ENCODE measurements at regions not wholly inside any gene's neighbourhood (a gene's known extent, or its start where the extent isn't known, plus 50 kb on each side); places are given as distances from the start of the nearest gene placed in this dataset.

GRCh38 chr11:129695571-129696308, 119.9 kb upstream of the TMEM45B start:
- peak; percentile 65 for DNase-seq
- H3K27me3 ChIP-seq (ENCODE audit: control insufficient read depth, insufficient read depth, low read length), result peaks cover 11% of the 10 kb centered on the region
- H3K4me1 ChIP-seq (ENCODE audit: control insufficient read depth, insufficient read depth, low read length), result peaks cover 5% of the 10 kb centered on the region
- H3K9me3 ChIP-seq (replicated peaks; ENCODE audit: control insufficient read depth, low read depth, low read length), result no peaks in the 10 kb centered on the region
- no peak overlapping the region for H3K27ac ChIP-seq (ENCODE audit: low read length)
- WGBS (ENCODE audit: insufficient coverage), result 2% methylated on average over 15 of the region's 25 CpGs
- H3K36me3 ChIP-seq (ENCODE audit: control insufficient read depth, insufficient read depth, low read length), result no peaks in the 10 kb centered on the region
- peak overlapping the region; percentile 50 for H3K4me3 ChIP-seq (ENCODE audit: low read length)

- Histone ChIP-seq H3K4me3 (ENCODE audit: low read length) (no peak overlapping the region), H3K27ac (ENCODE audit: low read length) (no peak overlapping the region), H3K36me3 (ENCODE audit: control insufficient read depth, insufficient read depth, low read length) (no peaks in the 10 kb centered on the region), H3K4me1 (ENCODE audit: control insufficient read depth, insufficient read depth, low read length) (peaks cover 5% of the 10 kb centered on the region), H3K9me3 (replicated peaks; ENCODE audit: control insufficient read depth, low read depth, low read length) (no peaks in the 10 kb centered on the region), H3K27me3 (ENCODE audit: control insufficient read depth, insufficient read depth, low read length) (peaks cover 11% of the 10 kb centered on the region)
- WGBS (ENCODE audit: insufficient coverage), result 48% methylated on average over 6 of the region's 13 CpGs
- DNase-seq, result no peak
These were observed 119.2 kb upstream of the TMEM45B start for GRCh38 chr11:129696309-129696989.

DNA sequence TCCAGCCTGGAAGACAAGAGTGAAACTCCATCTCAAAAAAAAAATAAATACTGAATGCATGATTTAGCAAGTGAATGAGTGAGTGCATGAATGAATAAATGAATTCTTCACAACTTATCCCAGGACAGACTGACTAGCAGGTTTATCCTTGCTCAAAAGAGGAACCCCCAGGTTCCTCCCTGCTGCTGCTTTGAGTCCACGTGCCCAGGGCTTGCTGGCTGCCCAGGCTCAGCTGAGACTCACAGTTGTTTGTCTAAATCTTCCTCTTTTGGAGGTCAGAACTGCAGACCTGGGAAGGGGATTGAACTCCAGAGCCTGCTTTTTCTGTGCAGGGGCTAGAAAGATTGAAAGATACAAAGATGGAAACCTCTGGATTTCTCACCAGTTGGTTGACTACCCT, 117.4 kb upstream of the TMEM45B start:
- WGBS (ENCODE audit: insufficient coverage), result 57% methylated on average over 1 of the region's 1 CpG
- peaks cover 11% of the 10 kb centered on the region for H3K27me3 ChIP-seq (ENCODE audit: control insufficient read depth, insufficient read depth, low read length)

DNA sequence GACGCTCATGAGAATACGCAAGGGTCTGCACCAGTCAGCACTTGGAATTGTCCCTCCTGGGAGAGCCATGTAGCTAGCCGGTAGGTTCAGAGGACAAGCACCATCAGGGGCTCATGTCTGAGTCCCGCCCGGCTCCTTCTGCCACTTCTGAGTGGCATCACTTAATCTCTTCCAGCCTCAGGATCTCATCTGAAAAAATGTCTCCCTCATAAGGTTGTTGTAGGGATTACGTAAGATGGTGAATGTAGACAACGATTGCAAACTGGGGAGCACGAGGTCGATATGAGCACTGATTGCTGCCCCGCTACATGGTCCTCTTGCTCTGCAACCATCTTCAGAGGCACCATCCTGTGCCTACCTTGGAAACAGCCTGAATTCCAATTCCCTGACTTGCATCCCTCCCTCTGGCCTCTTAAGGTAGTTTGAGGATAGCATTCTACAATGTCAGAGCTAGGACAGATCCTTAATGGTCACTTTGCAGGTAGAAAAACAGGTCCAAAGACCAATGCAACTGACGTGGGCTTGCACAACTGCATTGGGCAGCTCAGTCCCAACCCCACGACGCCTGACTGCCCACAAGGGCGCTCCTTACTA, 115.8 kb upstream of the TMEM45B start:
- Histone ChIP-seq H3K27ac (ENCODE audit: low read length) (no peak overlapping the region), H3K9me3 (replicated peaks; ENCODE audit: control insufficient read depth, low read depth, low read length) (no peaks in the 10 kb centered on the region), H3K4me1 (ENCODE audit: control insufficient read depth, insufficient read depth, low read length) (peaks cover 5% of the 10 kb centered on the region), H3K36me3 (ENCODE audit: control insufficient read depth, insufficient read depth, low read length) (no peaks in the 10 kb centered on the region), H3K4me3 (ENCODE audit: low read length) (no peak overlapping the region), H3K27me3 (ENCODE audit: control insufficient read depth, insufficient read depth, low read length) (peaks cover 11% of the 10 kb centered on the region)
- DNase-seq, result no peak
- WGBS (ENCODE audit: insufficient coverage), result 85% methylated on average over 10 of the region's 14 CpGs

More for the DNA sequence above, 117.4 kb upstream of the TMEM45B start:
- no peak for DNase-seq
- no peak overlapping the region for H3K27ac ChIP-seq (ENCODE audit: low read length)
- H3K36me3 ChIP-seq (ENCODE audit: control insufficient read depth, insufficient read depth, low read length), result no peaks in the 10 kb centered on the region
- H3K4me3 ChIP-seq (ENCODE audit: low read length), result no peak overlapping the region
- H3K9me3 ChIP-seq (replicated peaks; ENCODE audit: control insufficient read depth, low read depth, low read length), result no peaks in the 10 kb centered on the region
- H3K4me1 ChIP-seq (ENCODE audit: control insufficient read depth, insufficient read depth, low read length), result peaks cover 5% of the 10 kb centered on the region

- Histone ChIP-seq H3K36me3 (ENCODE audit: control insufficient read depth, insufficient read depth, low read length) (no peaks in the 10 kb centered on the region), H3K4me3 (ENCODE audit: low read length) (no peak overlapping the region)
These were observed 114.9 kb upstream of the TMEM45B start for GRCh38 chr11:129700701-129701100.

DNA sequence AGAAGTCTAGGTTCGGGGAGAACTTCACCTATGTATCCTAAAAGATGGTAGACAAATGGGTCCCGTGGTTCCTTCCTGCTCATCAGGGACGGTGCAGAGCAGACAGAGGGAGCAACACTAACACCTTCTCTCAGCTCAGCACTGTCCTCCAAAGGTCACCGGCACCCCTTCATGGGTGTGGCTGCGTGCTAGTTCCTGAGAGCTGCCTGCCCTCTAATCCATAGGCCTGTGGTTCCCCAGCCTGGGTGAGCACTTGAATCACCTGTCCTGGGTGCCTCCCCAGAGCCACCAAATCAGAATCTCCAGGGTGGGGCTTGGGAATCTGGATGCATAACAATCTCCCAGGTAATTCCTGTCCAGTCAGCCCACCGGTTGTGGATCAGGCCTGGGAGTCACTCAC, 113.9 kb upstream of the TMEM45B start:
- H3K4me1 ChIP-seq (ENCODE audit: control insufficient read depth, insufficient read depth, low read length), result no peaks in the 10 kb centered on the region
- no peak for DNase-seq
- H3K4me3 ChIP-seq (ENCODE audit: low read length), result no peak overlapping the region
- H3K9me3 ChIP-seq (replicated peaks; ENCODE audit: control insufficient read depth, low read depth, low read length), result no peaks in the 10 kb centered on the region
- peaks cover 7% of the 10 kb centered on the region for H3K27me3 ChIP-seq (ENCODE audit: control insufficient read depth, insufficient read depth, low read length)
- H3K36me3 ChIP-seq (ENCODE audit: control insufficient read depth, insufficient read depth, low read length), result no peaks in the 10 kb centered on the region
- 86% methylated on average over 5 of the region's 6 CpGs for WGBS (ENCODE audit: insufficient coverage)
- H3K27ac ChIP-seq (ENCODE audit: low read length), result no peak overlapping the region

More at GRCh38 chr11:129700701-129701100, 114.9 kb upstream of the TMEM45B start:
- no peaks in the 10 kb centered on the region for H3K9me3 ChIP-seq (replicated peaks; ENCODE audit: control insufficient read depth, low read depth, low read length)
- no peak for DNase-seq
- WGBS (ENCODE audit: insufficient coverage), result 80% methylated on average over 2 of the region's 3 CpGs
- peaks cover 11% of the 10 kb centered on the region for H3K27me3 ChIP-seq (ENCODE audit: control insufficient read depth, insufficient read depth, low read length)
- peaks cover 3% of the 10 kb centered on the region for H3K4me1 ChIP-seq (ENCODE audit: control insufficient read depth, insufficient read depth, low read length)
- H3K27ac ChIP-seq (ENCODE audit: low read length), result no peak overlapping the region

- Histone ChIP-seq H3K9me3 (replicated peaks; ENCODE audit: control insufficient read depth, low read depth, low read length) (no peaks in the 10 kb centered on the region), H3K27me3 (ENCODE audit: control insufficient read depth, insufficient read depth, low read length) (peaks cover 4% of the 10 kb centered on the region), H3K27ac (ENCODE audit: low read length) (no peak overlapping the region), H3K4me3 (ENCODE audit: low read length) (no peak overlapping the region), H3K36me3 (ENCODE audit: control insufficient read depth, insufficient read depth, low read length) (no peaks in the 10 kb centered on the region), H3K4me1 (ENCODE audit: control insufficient read depth, insufficient read depth, low read length) (no peaks in the 10 kb centered on the region)
- DNase-seq, result no peak
- 88% methylated on average over 9 of the region's 14 CpGs for WGBS (ENCODE audit: insufficient coverage)
These were observed 112.9 kb upstream of the TMEM45B start for GRCh38 chr11:129702410-129703398.

GRCh38 chr11:129703846-129704245, 111.8 kb upstream of the TMEM45B start:
- Histone ChIP-seq H3K4me3 (ENCODE audit: low read length) (no peak overlapping the region), H3K4me1 (ENCODE audit: control insufficient read depth, insufficient read depth, low read length) (no peaks in the 10 kb centered on the region), H3K27me3 (ENCODE audit: control insufficient read depth, insufficient read depth, low read length) (peaks cover 4% of the 10 kb centered on the region), H3K27ac (ENCODE audit: low read length) (no peak overlapping the region), H3K9me3 (replicated peaks; ENCODE audit: control insufficient read depth, low read depth, low read length) (no peaks in the 10 kb centered on the region), H3K36me3 (ENCODE audit: control insufficient read depth, insufficient read depth, low read length) (no peaks in the 10 kb centered on the region)
- DNase-seq, result peak; percentile 71
- no CpG with 5 or more reads among the region's 6 CpGs for whole genome bisulfite sequencing (ENCODE audit: insufficient coverage)

GRCh38 chr11:129704831-129705230, 110.8 kb upstream of the TMEM45B start:
- peaks cover under 1% of the 10 kb centered on the region for H3K27me3 ChIP-seq (ENCODE audit: control insufficient read depth, insufficient read depth, low read length)
- WGBS (ENCODE audit: insufficient coverage), result 100% methylated on average over 1 of the region's 3 CpGs
- H3K4me3 ChIP-seq (ENCODE audit: low read length), result no peak overlapping the region
- no peaks in the 10 kb centered on the region for H3K4me1 ChIP-seq (ENCODE audit: control insufficient read depth, insufficient read depth, low read length)
- no peaks in the 10 kb centered on the region for H3K36me3 ChIP-seq (ENCODE audit: control insufficient read depth, insufficient read depth, low read length)
- H3K9me3 ChIP-seq (replicated peaks; ENCODE audit: control insufficient read depth, low read depth, low read length), result no peaks in the 10 kb centered on the region
- DNase-seq, result no peak
- H3K27ac ChIP-seq (ENCODE audit: low read length), result no peak overlapping the region

Measured in muscle of leg (tissue), 3 donors.